ENCODE measurements at regions not wholly inside any gene's neighbourhood (a gene's known extent, or its start where the extent isn't known, plus 50 kb on each side); places are given as distances from the start of the nearest gene placed in this dataset.

DNA sequence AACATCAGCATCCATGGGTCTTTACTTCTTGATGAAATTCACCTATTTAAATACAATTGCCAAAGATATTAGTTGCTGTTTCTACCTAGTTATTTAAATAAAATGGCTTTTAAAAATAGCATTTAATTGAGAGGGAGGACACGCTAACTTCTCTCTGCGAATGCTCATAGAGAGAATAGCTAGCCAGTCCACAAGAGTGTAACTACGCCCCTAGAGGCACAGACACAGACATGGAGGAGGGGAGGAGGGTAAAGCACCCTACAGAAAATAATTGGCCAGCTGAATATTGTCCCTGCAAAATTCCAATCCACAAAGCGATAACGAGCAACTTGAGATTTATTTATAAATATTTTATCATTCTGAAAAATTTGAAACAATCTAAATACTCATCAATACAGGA is 97.0 kb upstream of the PAPOLG start:
- no peak for DNase-seq

DNA sequence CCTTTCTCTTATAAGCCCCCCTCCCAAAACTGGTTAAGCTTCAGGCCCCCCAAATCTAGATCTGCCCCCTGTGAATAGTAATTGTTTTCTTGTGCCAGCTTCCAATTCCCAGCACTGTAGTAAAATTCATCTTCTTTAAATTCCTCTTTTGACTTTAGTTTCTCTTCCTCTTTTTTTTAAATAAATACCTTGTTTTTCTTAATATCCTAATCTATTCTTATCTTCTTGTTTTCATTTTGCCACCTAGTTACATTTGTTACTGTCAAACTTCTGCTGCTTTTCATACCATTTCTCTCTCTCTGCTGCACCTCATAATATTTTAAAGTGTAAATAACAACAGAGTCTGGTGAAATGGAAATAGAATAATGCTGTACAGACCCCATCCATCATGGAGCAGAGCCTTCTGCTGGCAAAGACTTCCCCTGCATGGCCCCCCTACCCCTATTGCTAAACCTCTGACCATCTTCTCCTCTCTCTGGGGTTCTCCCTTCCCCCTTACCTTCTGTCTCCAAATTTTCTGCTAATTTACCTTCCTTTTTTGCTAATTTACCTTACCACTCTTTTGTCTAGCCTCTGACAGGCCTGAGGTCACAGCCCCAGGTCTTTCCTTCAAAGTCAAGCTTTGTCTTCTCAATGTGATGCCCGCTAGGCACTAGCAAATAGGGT is 94.9 kb upstream of the PAPOLG start:
- DNase-seq = no peak

GRCh38 chr2:60662781-60663180 is 93.3 kb upstream of the PAPOLG start:
- no peak for DNase-seq

DNA sequence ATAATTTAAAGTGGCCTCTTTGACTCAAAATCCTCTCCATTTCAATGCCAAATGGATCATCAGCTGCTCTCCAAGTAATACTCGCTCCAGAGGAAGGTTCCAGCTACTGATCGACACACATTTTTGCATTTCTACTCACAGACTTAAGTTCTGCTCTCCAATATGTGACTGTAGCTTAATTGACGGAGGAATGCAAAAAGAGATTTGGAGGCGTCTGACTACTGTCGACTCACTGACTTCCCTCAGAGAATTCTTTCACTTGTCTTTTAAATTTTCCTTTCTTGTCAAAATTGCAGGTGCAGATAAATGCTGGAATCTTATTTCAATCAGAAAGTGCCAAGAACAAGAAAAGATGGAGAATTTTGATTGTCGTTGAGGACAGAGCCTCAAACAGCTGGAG is 84.1 kb upstream of the PAPOLG start:
- no peak for DNase-seq

DNA sequence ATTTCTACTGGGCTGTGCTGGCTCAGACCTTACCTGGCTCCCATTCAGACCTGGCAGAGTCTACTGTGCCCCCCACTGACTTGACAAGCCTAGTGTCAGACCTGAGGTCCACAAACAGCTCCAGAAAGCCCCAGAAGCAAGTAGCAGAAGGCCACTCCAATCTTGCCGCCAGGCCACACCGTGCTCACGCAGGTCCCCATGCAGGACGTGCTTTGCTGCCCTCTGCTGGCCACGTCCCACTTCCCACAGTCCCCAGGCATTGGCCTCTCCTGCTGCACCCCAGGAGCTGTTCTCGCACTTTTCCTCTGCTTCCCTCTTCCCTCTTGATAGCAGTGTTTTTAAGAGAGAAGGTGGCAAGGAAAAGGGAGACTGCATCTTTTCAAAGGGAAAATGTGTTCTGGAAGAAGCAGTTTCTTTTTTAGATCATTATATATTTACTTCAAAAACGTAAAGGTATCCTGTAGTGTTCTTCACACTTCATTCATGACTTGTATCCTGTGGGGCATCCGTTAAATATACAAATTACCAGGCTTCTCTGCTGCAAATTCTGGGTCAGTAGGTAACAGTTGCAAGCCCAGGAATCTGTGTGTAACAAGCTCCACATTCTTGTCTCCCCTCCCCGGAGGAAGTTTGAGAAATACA is 81.4 kb upstream of the PAPOLG start:
- DNase-seq = peak; percentile 69

DNA sequence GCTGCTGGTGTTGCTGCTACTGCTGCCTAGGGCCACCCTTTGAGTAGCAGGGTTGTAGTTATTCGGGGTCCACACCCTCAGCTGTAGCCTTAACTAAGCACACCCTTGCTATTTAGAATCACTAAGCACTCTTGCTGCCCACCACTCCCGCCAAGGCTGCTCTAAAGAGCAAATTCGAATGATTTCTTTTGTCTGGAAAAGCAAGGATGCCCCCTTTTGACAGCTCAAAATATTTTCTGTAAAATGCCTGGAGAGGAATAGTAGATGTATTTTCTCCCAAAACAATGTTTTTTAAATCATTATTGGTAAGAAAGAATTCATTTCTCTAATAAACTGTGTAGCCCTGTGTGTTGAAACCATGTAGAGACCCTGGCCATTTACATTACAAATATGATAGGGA is 80.8 kb upstream of the PAPOLG start:
- no peak for DNase-seq

DNA sequence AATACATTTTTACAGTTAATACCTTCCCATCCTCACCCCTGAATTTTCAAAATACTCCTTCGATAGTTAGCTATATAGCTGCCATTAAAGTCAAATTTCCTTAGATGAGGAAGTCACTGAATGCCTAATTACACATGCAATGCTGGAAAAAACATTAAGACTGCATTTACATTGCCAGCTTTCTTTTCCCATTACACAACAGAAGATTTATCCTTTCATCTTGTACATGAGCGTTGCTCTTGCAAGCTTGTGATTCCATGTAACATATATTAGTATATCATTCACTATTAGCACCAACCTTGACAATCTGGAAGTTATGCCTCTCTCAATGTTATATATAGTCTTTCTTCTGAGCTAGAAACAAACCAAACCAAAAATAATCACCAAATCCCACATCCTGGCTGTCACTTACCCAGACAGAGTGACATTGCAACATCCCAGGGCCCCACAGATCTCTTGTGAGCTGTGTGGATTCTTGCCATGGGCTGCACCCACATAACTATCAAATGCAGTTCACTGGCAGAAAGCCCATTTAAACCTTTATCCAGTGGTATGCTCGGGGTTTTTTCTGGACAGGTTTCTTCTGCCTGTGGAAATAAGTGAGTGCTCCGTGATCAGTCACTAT is 79.2 kb upstream of the PAPOLG start:
- no peak for DNase-seq

DNA sequence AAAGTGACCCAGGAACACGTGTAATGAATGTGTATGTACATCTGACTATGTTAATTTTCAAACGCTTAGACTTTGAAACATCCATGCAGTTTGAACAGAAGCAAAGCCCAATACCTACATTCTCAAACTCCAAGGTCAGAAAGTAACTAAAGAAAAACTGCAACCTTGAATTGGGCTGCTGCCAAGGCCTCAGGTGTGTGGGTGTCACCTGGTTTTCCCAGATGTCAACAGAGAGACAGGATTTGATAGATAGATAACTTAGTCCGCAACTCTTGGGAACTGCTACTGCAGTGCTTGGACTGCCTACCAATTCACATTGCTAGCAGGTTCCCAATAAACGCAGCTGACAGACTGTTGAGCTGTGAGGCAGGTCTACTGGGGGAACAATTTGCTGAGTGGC is 78.7 kb upstream of the PAPOLG start:
- no peak for DNase-seq

DNA sequence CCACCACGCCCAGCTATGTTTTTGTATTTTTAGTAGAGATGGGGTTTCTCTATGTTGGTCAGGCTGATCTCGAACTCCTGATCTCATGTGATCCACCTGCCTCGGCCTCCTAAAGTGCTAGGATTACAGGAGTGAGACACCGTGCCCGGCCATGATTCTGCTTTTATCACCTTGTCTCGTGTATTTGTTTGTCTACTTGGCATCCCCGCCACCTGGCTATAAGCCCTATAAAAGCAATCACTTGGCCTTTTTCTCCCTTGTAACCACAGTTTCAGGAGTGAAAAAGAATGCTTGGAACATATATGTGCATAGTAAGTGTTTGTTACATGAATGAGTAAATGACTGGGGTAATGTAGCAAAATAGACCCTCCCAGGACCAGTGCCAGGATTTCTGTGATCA is 77.5 kb upstream of the PAPOLG start:
- DNase-seq = no peak

DNA sequence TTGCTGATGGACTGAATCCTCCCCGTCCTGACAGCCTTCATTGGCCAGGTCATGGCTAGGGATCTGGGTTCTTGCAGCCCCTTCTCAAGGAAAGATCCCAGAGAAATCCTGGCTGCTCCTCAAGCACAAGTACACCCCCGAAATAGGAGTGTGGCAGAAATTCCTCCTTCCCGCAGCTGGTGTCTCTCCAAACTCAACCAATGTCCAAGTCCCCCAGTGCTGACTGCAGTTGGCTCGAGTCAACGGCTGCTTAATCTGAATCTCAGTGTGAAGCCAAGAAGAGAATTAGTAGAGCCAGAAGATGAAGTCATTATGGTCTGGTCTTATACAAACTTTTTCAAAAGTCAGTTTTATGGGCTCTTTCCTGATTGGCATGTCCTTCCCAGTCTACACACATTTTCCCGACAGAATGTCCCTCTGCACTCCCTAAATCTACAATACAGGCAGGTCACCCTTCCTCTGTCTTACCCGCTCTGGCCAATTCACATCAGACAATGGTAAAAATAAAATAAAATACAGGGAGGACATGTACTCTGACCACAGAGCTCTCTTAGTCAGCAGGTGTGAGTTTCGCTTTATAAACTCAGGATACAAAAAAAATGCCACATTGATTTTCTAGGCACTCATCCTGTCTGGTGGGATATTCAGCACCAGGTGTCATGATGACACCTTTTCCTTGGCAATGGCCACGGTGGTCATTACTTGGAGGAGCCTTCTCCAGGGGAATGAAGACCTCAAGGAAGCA is 76.9 kb upstream of the PAPOLG start:
- DNase-seq = no peak

- DNase-seq = no peak
Observed at GRCh38 chr2:60693551-60693950, 62.5 kb upstream of the PAPOLG start.

GRCh38 chr2:60695793-60696192 is 60.3 kb upstream of the PAPOLG start:
- DNase-seq = no peak

DNA sequence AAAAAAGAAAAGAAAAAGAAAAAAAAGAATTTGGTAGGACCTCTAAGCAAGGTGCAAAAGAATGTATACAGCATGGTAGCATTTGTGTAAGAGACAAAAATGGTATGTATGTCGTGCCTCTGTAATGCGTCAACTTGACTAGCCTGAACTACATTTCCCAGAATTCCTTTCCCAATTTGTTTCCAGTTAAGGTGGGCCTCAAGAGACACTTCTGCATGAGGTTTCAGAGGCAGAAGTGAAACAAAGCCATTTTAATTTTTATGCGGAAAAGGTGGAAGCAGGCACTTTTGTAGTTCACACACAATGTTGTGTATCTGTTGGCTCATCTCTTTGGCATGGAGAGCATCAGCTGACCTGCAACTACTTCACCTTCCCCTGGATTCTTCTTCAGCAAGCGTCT is 56.5 kb upstream of the PAPOLG start:
- no peak for DNase-seq

DNA sequence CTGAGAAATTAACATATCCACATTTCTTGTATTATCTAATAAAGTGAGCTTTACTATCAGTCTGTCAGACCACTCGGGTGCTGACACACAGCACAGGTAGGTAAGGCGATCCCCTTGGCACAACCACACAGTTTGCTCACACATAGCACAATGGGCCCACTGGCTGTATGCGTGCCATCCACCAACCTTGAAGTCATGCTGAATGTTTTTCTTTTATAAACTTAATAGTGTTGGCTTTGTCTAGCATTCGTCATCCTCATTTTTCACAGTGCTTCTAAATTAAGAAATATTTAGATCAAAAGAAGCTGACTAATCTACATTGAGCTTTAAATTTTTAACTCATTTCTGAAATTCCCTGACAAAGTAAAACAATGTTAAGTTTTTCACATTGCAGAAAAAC is 50.0 kb upstream of the PAPOLG start:
- no peak for DNase-seq
